Astrocyte of the cerebellum (primary cell): ENCODE measurements at regions not wholly inside any gene's neighbourhood (a gene's known extent, or its start where the extent isn't known, plus 50 kb on each side); places are given as distances from the start of the nearest gene placed in this dataset.

Experiments used
- DNase-seq: peaks from one replicate; pipeline ENCODE4 v3.0.0-alpha.2; 2011; ENCODE audit warnings: low read depth
- H3K4me3 ChIP-seq: 2 replicates; pipeline ENCODE4 v1.5.1; 2011; ENCODE audit warnings: mild to moderate bottlenecking, low read depth, low read length, moderate library complexity
- in situ Hi-C: cut with HindIII; loops from 2 replicates; pipeline ENCODE4 v1.10.0; 2017; ENCODE audit warnings: low sequenced_read_pairs
- TF ChIP-seq, protein P1 (sequence below): IDR thresholded peaks from 2 replicates; pipeline ENCODE4 v1.5.1; 2012; ENCODE audit warnings: low read length, low read depth, moderate library complexity, mild to moderate bottlenecking; ENCODE audit errors: missing control alignments

GRCh38 chrX:15150586-15150985, 119.3 kb downstream of the ASB9 start:
- TF ChIP-seq, protein P1, sequence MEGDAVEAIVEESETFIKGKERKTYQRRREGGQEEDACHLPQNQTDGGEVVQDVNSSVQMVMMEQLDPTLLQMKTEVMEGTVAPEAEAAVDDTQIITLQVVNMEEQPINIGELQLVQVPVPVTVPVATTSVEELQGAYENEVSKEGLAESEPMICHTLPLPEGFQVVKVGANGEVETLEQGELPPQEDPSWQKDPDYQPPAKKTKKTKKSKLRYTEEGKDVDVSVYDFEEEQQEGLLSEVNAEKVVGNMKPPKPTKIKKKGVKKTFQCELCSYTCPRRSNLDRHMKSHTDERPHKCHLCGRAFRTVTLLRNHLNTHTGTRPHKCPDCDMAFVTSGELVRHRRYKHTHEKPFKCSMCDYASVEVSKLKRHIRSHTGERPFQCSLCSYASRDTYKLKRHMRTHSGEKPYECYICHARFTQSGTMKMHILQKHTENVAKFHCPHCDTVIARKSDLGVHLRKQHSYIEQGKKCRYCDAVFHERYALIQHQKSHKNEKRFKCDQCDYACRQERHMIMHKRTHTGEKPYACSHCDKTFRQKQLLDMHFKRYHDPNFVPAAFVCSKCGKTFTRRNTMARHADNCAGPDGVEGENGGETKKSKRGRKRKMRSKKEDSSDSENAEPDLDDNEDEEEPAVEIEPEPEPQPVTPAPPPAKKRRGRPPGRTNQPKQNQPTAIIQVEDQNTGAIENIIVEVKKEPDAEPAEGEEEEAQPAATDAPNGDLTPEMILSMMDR, result no peak
- no peak overlapping the region for H3K4me3 ChIP-seq
- DNase-seq, result no peak
- in situ Hi-C loops, result no loop called here

- in situ Hi-C loops, result no loop called here
- no peak overlapping the region for H3K4me3 ChIP-seq
- no peak for DNase-seq
- TF ChIP-seq, protein P1, result peak; percentile 40
Observed at GRCh38 chrX:15146515-15146914, 123.4 kb downstream of the ASB9 start.

- DNase-seq, result no peak
- TF ChIP-seq, protein P1, result no peak
- in situ Hi-C loops, result no loop called here
- no peak overlapping the region for H3K4me3 ChIP-seq
Observed at GRCh38 chrX:15143825-15144121, 126.1 kb downstream of the ASB9 start.

DNA sequence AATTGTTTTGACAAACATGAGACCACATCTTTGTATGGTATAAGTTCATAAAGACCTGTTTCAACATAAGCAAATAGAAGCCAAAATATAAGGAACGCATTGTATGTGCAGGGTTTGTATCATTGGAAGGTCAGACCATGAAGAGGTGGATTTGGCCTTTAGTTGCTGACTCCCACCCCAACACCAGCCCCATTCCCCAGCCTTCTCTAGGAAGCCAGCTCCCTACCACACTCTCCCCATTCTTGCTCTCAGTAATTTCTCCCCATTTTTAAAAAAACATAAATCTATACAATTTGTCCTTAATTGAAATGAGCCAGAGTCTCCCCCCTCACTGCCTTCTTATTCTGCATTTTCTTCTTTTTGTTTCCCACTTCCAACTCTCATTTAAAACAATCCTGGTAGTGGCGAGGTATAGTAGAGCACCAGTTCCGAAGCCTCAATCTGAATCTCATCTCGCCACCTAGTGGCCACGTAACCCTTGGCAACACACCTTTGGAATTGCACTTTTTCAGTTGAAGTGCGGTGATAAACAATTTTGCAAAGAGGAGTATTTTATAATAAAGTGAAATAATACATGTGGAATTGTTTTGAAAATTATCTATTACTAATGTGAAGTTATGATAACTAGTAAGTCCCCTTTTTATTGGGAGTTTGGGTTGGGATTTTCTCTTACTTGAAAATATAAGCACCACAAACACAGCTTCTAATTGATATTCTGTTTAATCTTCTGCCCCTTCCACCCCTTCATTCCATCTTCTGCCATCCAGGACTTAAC, 126.6 kb downstream of the ASB9 start:
- peak; percentile 19 for DNase-seq
- H3K4me3 ChIP-seq, result no peak overlapping the region
- TF ChIP-seq, protein P1, result peak; percentile 80
- in situ Hi-C loops, result no loop called here

DNA sequence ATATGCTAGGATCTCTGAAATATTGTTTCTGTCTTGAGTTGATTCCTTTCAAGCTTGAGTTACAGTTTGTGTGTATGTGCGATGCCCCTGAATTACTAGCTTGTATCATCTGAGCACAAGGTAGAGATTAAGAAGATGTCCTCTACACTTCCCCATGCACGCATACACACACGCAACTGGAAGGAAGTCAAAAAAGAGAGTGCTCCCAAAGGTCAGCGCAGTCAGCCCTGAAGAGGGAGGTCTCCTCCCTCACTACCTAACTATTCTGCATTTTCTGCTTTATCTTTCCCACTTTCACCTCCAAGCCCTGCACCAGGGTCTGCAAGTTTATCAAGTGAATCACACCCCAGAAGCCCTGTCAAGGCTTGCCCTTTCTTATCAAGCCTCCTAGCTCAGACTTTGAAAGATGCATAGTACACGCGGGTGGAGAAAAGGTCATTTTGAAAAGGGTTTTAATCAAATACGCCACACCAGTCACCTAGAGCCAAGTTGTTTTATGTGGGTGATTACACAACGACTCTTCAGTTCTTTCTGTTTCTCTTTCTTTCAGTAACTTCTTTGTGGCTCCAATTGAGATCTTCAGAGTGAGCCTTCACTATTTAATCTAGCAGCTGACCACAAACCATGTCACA, 127.7 kb downstream of the ASB9 start:
- in situ Hi-C loops, result no loop called here
- no peak for DNase-seq
- TF ChIP-seq, protein P1, result no peak
- no peak overlapping the region for H3K4me3 ChIP-seq

- in situ Hi-C loops, result no loop called here
- TF ChIP-seq, protein P1, result no peak
Observed at GRCh38 chrX:15136795-15137194, 133.1 kb downstream of the ASB9 start.

More at GRCh38 chrX:15136795-15137194, 133.1 kb downstream of the ASB9 start:
- H3K4me3 ChIP-seq, result no peak overlapping the region
- DNase-seq, result no peak
